ENCODE measurements at regions not wholly inside any gene's neighbourhood (a gene's known extent, or its start where the extent isn't known, plus 50 kb on each side); places are given as distances from the start of the nearest gene placed in this dataset.

DNA sequence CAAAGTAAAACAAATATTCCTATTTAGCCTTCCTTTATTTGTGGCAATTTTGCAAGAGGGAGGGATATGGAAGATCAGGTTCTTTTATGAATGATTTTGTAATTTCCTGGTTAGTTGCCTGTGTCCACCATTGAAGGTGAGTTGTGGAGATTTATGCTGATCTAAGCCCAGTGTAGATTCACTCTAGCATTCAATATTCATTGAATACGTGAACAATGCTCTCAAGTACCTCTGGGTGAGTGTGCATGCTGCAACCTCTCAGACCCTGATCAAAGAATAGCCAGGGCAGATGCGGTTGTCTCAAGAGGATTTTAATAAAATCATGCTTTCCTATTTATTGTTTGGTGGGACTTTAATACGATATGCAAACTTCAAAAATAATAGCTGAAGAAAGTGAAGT, 628.4 kb downstream of the SPRY1 start:
- TF ChIP-seq GATA2 (IDR thresholded peaks at IDR 0.05; ENCODE audit: low read depth, low read length) (no peak), GATA3 (IDR thresholded peaks at IDR 0.05; ENCODE audit: low read depth, low read length) (no peak)

All from SH-SY5Y (cell line).